ENCODE measurements at regions not wholly inside any gene's neighbourhood (a gene's known extent, or its start where the extent isn't known, plus 50 kb on each side); places are given as distances from the start of the nearest gene placed in this dataset.

- no peak for DNase-seq (ENCODE audit: low spot score)
Observed at GRCh38 chrX:21056622-21057021, 317.6 kb upstream of the CNKSR2 start.

GRCh38 chrX:21047034-21047455 lies 327.2 kb upstream of the CNKSR2 start:
- DNase-seq (ENCODE audit: low spot score), result no peak

GRCh38 chrX:21014326-21014725 lies 359.9 kb upstream of the CNKSR2 start:
- DNase-seq (ENCODE audit: low spot score), result no peak

- no peak for DNase-seq (ENCODE audit: low spot score)
Observed at GRCh38 chrX:21004835-21005234, 369.4 kb upstream of the CNKSR2 start.

- no peak for DNase-seq (ENCODE audit: low spot score)
Observed at GRCh38 chrX:20995829-20996228, 378.4 kb upstream of the CNKSR2 start.

GRCh38 chrX:20989361-20989760 lies 384.9 kb upstream of the CNKSR2 start:
- no peak for DNase-seq (ENCODE audit: low spot score)

GRCh38 chrX:20988804-20989203 lies 385.4 kb upstream of the CNKSR2 start:
- no peak for DNase-seq (ENCODE audit: low spot score)

- no peak for DNase-seq (ENCODE audit: low spot score)
Observed at GRCh38 chrX:20988118-20988517, 386.1 kb upstream of the CNKSR2 start.

GRCh38 chrX:20980426-20980825 lies 393.8 kb upstream of the CNKSR2 start:
- DNase-seq (ENCODE audit: low spot score), result no peak

- no peak for DNase-seq (ENCODE audit: low spot score)
Observed at GRCh38 chrX:20974326-20974725, 399.9 kb upstream of the CNKSR2 start.

GRCh38 chrX:20973038-20973437 lies 401.2 kb upstream of the CNKSR2 start:
- no peak for DNase-seq (ENCODE audit: low spot score)

- DNase-seq (ENCODE audit: low spot score), result no peak
Observed at GRCh38 chrX:20971250-20971649, 403.0 kb upstream of the CNKSR2 start.

GRCh38 chrX:20969565-20969964 lies 404.7 kb upstream of the CNKSR2 start:
- no peak for DNase-seq (ENCODE audit: low spot score)

GRCh38 chrX:20968996-20969395 lies 405.2 kb upstream of the CNKSR2 start:
- no peak for DNase-seq (ENCODE audit: low spot score)

- no peak for DNase-seq (ENCODE audit: low spot score)
Observed at GRCh38 chrX:20967725-20968124, 406.5 kb upstream of the CNKSR2 start.

- DNase-seq (ENCODE audit: low spot score), result no peak
Observed at GRCh38 chrX:20965270-20966044, 408.8 kb upstream of the CNKSR2 start.

GRCh38 chrX:20954014-20954413 lies 420.2 kb upstream of the CNKSR2 start:
- DNase-seq (ENCODE audit: low spot score), result no peak

GRCh38 chrX:20952180-20952579 lies 422.0 kb upstream of the CNKSR2 start:
- no peak for DNase-seq (ENCODE audit: low spot score)

- no peak for DNase-seq (ENCODE audit: low spot score)
Observed at GRCh38 chrX:20951016-20951810, 423.0 kb upstream of the CNKSR2 start.

- DNase-seq (ENCODE audit: low spot score), result no peak
Observed at GRCh38 chrX:20947411-20947912, 426.8 kb upstream of the CNKSR2 start.

- no peak for DNase-seq (ENCODE audit: low spot score)
Observed at GRCh38 chrX:20913760-20914159, 460.5 kb upstream of the CNKSR2 start.

GRCh38 chrX:20906571-20906970 lies 467.6 kb upstream of the CNKSR2 start:
- no peak for DNase-seq (ENCODE audit: low spot score)

GRCh38 chrX:20884565-20884964 lies 489.7 kb upstream of the CNKSR2 start:
- no peak for DNase-seq (ENCODE audit: low spot score)
